HUES6 (cell line): ENCODE measurements at regions not wholly inside any gene's neighbourhood (a gene's known extent, or its start where the extent isn't known, plus 50 kb on each side); places are given as distances from the start of the nearest gene placed in this dataset.

Experiments
- H3K27ac ChIP-seq: 2 replicates; pipeline ENCODE4 v1.7.0; 2013; ENCODE audit warnings: low read depth, mild to moderate bottlenecking, low read length, inconsistent platforms
- H3K27me3 ChIP-seq: 2 replicates; pipeline ENCODE4 v1.6.1; 2013; ENCODE audit warnings: low read length; ENCODE audit not compliant: control insufficient read depth, insufficient read depth
- H3K36me3 ChIP-seq: 2 replicates; pipeline ENCODE4 v1.6.1; 2013; ENCODE audit warnings: low read length; ENCODE audit not compliant: control insufficient read depth, insufficient read depth
- H3K4me1 ChIP-seq: 2 replicates; pipeline ENCODE4 v1.6.1; 2013; ENCODE audit warnings: low read length; ENCODE audit not compliant: control insufficient read depth, insufficient read depth
- H3K4me3 ChIP-seq: 2 replicates; pipeline ENCODE4 v1.5.1; 2013; ENCODE audit warnings: low read depth, low read length
- H3K9ac ChIP-seq: one replicate; pipeline ENCODE4 v1.6.1; 2013; ENCODE audit warnings: mild to moderate bottlenecking, low read length
- H3K9me3 ChIP-seq: 2 replicates; pipeline ENCODE4 v1.6.1; 2013; ENCODE audit warnings: low read depth, low read length; ENCODE audit not compliant: control insufficient read depth, insufficient read depth

DNA sequence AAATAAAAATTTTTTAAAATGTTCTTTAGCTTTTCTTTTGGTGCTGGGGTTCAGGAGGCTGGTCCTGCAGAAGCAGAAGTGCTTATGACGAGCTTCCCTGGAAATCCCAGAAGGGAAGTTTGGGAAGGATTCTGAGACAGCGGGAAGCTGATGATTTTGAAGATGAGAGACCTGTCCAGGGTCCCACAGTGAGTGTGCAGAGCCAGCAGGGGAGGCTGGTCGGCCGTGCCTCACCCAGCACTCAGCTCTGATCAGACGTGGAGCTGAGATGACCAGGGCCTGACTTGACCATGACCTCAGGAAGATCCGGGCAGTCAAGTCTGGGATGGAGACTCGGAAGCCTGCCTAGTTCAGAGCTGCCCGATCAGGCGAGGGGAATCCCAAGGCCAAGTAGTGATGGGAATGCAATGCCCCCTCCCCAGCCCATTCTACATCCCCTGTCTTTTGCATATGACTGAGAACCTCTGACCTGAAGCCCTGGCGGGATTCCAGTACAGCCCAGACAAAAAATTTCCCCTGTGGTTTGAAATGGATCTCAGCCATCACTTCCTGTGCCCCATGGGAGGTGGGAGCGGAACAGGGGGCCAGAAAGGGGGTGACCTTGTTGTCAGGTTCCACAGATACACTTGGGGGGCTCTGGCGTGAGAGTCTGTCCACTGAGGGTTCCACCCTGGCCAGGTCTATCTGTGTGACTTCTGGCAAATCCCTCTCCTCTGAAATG, 96.8 kb upstream of the RUNX3 start:
- Histone ChIP-seq H3K9ac (no peak overlapping the region), H3K36me3 (no peaks in the 10 kb centered on the region), H3K9me3 (no peaks in the 10 kb centered on the region), H3K4me1 (peaks cover 22% of the 10 kb centered on the region), H3K27ac (no peak overlapping the region), H3K4me3 (no peak overlapping the region), H3K27me3 (no peaks in the 10 kb centered on the region)

DNA sequence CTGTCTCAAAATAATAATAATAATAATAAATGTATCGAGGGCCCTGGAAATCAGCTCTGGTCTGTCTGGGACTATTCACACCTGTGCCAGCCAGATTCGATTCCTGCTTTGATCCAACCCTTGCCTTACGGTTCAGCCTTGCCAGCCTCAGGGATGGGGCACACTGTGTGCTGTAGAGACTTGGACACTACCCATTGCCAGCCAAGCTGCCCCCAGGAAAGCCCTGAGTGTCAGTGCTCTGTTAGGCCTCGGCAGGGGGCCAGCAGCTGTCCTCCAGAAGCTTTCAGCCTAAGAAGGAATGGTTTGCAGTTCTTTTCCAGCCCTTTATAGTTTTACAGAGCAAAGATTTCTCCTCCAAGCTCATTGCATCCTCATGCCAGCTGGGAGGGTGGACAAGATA, 96.2 kb upstream of the RUNX3 start:
- Histone ChIP-seq H3K36me3 (no peaks in the 10 kb centered on the region), H3K9ac (no peak overlapping the region), H3K4me1 (peaks cover 25% of the 10 kb centered on the region), H3K9me3 (no peaks in the 10 kb centered on the region), H3K27ac (no peak overlapping the region), H3K4me3 (no peak overlapping the region), H3K27me3 (no peaks in the 10 kb centered on the region)

DNA sequence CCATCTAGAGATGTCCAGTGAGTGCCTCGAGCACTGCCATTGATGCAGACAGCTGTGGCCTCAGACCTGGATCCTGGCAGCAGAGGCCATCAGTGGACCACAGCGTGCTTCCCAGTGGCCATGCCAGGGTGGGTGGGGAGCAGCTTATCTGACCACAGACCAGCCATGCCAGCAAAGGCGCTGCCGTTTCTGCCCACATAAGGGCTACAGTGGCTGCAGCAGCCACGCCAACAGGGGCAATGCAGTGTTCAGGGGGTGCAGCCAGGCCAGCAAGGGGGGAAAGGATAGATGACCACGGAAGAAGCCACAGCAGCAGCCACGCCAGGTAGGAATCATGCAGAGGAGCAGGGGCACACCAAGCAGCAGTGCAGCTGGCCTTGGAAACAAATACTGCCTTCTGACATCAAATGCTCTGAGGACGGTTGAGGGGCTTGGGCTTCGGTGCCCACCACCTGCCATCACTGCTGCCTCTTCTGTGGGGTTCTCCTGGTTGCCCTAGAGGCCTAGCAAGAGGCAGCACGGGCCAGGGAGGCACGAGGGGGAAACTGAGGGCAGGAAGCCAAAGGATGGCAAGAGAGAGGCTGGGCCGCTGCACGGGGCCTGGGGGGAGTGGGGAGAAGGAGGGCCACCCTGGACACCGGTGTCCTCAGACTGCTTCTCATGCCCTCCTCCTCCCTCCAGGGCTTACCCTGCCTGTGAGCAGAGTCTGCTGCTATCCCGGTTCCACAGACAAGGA, 94.7 kb upstream of the RUNX3 start:
- Histone ChIP-seq H3K9ac (no peak overlapping the region), H3K27ac (no peak overlapping the region), H3K4me1 (peaks cover 32% of the 10 kb centered on the region), H3K9me3 (no peaks in the 10 kb centered on the region), H3K4me3 (no peak overlapping the region), H3K36me3 (no peaks in the 10 kb centered on the region), H3K27me3 (no peaks in the 10 kb centered on the region)

DNA sequence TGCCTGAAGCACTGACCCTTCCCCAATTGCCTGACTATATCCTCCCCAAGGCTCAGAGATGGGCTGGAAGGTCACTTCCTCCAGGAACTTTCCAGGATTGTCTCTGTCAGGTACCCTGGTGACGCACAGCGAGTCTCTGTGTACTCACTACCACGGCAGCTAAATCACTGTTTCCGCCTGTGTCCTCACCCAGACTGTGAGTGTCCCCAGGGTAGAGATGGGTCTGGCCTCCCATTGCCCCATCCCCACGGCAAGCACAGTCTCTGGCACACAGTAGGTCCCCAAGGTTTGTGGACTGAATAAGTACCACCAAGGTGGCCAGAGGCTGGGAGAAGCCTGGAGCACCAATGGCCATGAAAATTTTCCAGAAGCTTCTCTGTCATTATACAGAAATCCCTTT, 93.8 kb upstream of the RUNX3 start:
- Histone ChIP-seq H3K9me3 (no peaks in the 10 kb centered on the region), H3K27ac (no peak overlapping the region), H3K36me3 (no peaks in the 10 kb centered on the region), H3K27me3 (no peaks in the 10 kb centered on the region), H3K9ac (no peak overlapping the region), H3K4me1 (peaks cover 41% of the 10 kb centered on the region), H3K4me3 (no peak overlapping the region)

DNA sequence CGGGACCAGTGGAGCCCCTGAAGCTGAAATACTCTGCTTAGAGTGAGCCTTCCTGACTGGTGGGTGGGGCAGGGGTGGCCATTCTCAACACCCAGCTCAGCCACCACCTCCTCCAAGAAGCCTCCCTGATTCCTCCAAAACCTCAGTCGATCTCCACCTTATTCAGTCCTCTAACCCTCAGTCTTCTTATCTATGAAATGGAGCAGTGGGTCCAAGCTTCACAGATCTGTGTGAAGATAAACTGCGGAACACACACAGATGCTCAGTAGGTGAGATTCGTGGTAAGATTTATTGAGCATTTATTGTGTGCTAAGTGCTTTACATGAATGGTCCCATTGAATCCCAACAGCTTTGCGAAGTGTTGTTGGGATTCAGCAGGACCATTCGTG, 93.1 kb upstream of the RUNX3 start:
- Histone ChIP-seq H3K4me3 (no peak overlapping the region), H3K9ac (peak overlapping the region; percentile 41), H3K27me3 (no peaks in the 10 kb centered on the region), H3K36me3 (no peaks in the 10 kb centered on the region), H3K9me3 (no peaks in the 10 kb centered on the region), H3K27ac (no peak overlapping the region; the same call in 1 of the 2 replicates), H3K4me1 (peaks cover 41% of the 10 kb centered on the region)

DNA sequence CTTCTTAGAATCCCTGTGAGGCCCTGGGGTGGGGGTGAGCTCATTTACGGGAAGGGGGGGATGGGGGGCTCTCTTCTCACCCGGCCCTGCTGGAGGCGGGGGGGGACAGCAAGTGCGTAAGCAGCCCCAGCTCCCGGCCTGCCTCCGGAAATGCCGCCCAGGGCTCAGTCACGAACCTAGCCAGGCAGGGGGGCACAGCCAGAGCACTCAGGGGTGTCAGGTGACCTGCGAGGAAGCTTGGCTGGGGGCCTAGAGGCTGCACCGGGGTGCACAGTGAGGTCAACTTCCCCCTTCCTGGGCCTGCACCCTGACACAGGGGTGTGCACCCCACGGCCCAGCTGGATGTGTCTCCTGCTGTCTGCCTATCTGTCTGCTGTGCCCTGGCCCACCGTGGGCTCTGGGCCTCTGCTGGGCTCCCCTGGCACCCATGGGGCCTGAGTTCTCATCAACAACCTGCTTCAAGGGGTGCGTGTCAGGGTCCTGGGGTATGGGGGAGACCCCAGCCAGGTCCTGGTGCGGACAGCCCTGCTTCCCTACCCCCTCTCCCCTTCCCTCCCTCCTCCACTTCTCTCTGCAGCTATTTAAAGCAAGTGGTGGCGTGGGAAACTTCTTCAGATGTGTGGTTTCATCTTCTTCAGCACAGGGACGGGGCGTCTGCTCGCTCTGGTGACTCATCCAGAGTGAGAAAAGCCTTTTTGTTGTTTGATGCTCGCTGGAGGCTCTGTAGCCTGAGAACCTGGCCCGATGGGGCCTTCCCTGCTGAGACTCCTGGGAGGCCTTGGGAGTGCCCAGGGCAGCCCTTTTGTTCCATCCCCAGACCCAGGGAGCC, 92.5 kb upstream of the RUNX3 start:
- Histone ChIP-seq H3K27me3 (no peaks in the 10 kb centered on the region), H3K36me3 (no peaks in the 10 kb centered on the region), H3K4me1 (peaks cover 47% of the 10 kb centered on the region), H3K4me3 (peak overlapping the region; percentile 32; the same call in 1 of the 2 replicates), H3K27ac (peak overlapping the region; percentile 75; the same call in 1 of the 2 replicates), H3K9me3 (no peaks in the 10 kb centered on the region), H3K9ac (peak overlapping the region; percentile 75)

DNA sequence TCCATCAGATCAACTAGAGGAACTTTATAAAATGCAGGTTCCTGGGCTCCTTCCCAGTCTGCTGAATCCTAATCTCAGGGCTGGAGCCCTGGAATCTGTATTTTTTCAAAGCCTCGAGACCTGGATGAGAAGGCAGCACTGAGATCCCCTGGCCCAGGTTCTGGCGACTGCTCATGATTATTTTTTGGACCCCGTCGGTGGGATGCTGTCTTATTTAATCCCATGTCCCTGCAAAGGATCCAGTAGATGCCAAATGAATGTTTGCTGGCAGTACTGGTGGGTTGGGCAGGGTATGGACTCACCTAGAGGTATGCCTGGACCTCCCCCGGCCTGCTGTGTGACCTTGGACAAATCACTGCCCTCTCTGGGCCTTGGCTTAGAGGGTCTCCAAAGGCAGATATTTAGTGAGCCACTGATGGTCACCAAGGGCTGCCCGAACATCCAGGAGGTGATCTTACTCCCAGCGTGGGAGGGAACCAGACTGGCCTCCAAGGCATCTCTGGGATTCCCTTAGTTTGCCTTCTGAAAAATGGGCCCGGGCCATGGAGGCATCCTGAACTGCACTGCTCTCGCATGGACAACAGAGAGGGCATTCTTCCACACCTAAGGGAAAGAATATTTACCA, 91.6 kb upstream of the RUNX3 start:
- no peak overlapping the region for H3K9ac ChIP-seq
- no peak overlapping the region for H3K4me3 ChIP-seq
- no peaks in the 10 kb centered on the region for H3K27me3 ChIP-seq
- H3K27ac ChIP-seq: no peak overlapping the region
- H3K9me3 ChIP-seq: no peaks in the 10 kb centered on the region
- H3K36me3 ChIP-seq: no peaks in the 10 kb centered on the region
- H3K4me1 ChIP-seq: peaks cover 39% of the 10 kb centered on the region

DNA sequence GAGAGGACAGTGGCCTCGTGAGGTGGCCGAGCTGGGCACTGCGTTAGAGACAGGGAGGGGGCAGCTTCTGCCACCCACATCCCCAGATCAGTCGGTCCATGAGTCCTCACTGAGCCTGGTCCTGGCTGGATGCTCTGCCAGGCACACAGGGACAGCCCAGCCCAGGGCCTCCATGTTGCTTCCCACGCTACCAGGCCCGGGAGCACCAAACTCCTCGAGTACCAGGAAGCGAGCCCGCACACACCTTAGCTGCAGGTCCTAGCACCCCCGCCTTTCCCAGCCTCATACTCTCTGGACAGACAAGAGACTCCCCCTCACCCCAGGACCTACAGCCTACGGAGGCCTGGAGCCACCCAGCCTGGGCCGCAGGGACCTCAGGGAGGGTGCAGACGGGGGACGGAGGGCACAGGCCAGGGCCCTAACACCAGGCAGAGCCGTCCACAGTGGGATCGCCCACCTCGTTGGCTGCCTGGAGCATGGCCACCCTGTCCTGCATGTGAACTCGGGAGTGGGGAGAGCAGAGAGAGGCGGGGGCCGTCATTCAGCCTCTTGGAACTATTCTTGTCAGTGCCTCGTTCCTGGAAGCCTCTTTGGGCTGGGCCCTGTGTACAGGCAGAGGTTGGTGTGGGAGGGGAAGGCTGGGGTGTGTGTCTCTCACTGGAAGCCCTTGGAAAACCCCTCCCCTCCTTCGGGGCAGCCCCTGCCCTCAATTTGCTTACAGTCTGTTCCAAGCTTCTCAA, 90.9 kb upstream of the RUNX3 start:
- Histone ChIP-seq H3K9ac (no peak overlapping the region), H3K9me3 (no peaks in the 10 kb centered on the region), H3K27me3 (no peaks in the 10 kb centered on the region), H3K27ac (no peak overlapping the region; the same call in 1 of the 2 replicates), H3K4me3 (no peak overlapping the region), H3K4me1 (peaks cover 38% of the 10 kb centered on the region), H3K36me3 (no peaks in the 10 kb centered on the region)

DNA sequence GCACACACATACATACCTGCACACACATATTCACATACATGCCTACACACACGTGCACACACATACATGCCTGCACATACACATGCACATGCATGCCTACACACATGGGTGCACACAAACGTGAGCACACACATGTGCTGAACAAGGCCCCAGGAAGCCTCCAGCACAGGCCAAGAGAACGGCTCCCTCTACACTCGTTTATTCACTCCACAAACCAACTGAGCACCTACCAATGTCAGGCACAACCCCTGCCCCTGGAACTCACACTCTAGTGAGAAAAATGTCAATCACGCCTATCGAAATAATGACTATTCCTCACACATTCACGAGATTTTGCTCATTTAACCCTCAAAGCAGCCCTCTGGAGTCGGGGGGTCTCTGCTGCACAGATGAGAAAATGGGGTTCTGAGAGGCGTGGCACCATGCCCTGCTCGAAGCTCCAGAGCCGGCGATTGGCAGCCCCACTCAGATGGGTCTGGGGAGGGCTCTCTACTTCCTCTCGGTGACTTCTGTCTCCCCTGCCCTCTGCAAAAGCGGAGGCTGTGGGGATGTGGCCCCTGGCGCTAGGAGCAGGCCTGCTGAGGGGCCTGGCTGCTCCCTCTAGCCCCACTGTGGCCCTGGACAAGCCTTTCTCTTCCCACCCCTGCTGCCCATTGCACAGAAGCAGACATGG, 90.2 kb upstream of the RUNX3 start:
- H3K9ac ChIP-seq: no peak overlapping the region
- no peak overlapping the region for H3K27ac ChIP-seq
- no peaks in the 10 kb centered on the region for H3K9me3 ChIP-seq
- H3K4me1 ChIP-seq: peaks cover 38% of the 10 kb centered on the region
- H3K27me3 ChIP-seq: no peaks in the 10 kb centered on the region
- H3K36me3 ChIP-seq: no peaks in the 10 kb centered on the region
- no peak overlapping the region for H3K4me3 ChIP-seq
